ENCODE measurements at regions not wholly inside any gene's neighbourhood (a gene's known extent, or its start where the extent isn't known, plus 50 kb on each side); places are given as distances from the start of the nearest gene placed in this dataset.

DNA sequence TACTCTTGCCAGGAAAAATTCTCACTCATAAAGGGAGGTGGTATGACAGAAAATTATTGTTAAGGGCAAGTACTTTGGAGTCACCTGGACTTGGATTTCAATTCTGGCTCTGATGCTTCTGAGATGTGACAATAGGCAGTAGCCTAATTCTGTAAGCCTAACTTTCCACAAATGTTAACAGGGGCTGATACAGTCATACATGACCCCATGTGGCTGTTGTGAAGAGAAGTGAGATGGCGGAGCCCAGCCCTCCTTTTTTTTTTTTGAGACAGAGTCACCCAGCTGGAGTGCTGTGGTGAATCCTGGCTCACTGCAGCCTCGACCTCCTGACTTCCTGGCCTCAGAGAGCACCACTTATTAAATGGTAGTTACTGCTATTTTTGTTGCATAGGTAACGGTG lies 54.4 kb upstream of the IRF2 start:
- no peak for DNase-seq (ENCODE audit: low read depth)

- DNase-seq (ENCODE audit: low read depth), result no peak
These were observed 53.7 kb upstream of the IRF2 start for GRCh38 chr4:184528051-184528450.

GRCh38 chr4:184526228-184526627 lies 51.9 kb upstream of the IRF2 start:
- no peak for DNase-seq (ENCODE audit: low read depth)
